Uterus (tissue), 2 donors: ENCODE measurements at regions not wholly inside any gene's neighbourhood (a gene's known extent, or its start where the extent isn't known, plus 50 kb on each side); places are given as distances from the start of the nearest gene placed in this dataset.

Source experiments
- POLR2A ChIP-seq, 2 donors: fragments of 450-650 bp; IDR thresholded peaks; one replicate each; pipeline ENCODE4 v1.6.1; 2016; ENCODE audit warnings: antibody characterized with exemption in 2 of 2, mild to moderate bottlenecking in 1 of 2, moderate library complexity in 1 of 2
- TF ChIP-seq, protein P1 (sequence below), 4 experiments: fragments of 200-600 bp in 2 of 4; fragments of 450-650 bp in 2 of 4; sonication (generic) in 2 of 4; IDR thresholded peaks; one replicate each; pipeline ENCODE4 v1.5.1; 2016 to 2019; ENCODE audit warnings: antibody characterized with exemption in 4 of 4, mild to moderate bottlenecking in 2 of 4, moderate library complexity in 1 of 4

GRCh38 chr4:180542445-180543100 lies 1700.6 kb upstream of the TENM3 start:
- TF ChIP-seq, protein P1, sequence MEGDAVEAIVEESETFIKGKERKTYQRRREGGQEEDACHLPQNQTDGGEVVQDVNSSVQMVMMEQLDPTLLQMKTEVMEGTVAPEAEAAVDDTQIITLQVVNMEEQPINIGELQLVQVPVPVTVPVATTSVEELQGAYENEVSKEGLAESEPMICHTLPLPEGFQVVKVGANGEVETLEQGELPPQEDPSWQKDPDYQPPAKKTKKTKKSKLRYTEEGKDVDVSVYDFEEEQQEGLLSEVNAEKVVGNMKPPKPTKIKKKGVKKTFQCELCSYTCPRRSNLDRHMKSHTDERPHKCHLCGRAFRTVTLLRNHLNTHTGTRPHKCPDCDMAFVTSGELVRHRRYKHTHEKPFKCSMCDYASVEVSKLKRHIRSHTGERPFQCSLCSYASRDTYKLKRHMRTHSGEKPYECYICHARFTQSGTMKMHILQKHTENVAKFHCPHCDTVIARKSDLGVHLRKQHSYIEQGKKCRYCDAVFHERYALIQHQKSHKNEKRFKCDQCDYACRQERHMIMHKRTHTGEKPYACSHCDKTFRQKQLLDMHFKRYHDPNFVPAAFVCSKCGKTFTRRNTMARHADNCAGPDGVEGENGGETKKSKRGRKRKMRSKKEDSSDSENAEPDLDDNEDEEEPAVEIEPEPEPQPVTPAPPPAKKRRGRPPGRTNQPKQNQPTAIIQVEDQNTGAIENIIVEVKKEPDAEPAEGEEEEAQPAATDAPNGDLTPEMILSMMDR (IDR thresholded peaks at IDR 0.05) = no peak
- no peak for TF ChIP-seq POLR2A (IDR thresholded peaks at IDR 0.05)
